IMR-90 (cell line): ENCODE measurements at regions not wholly inside any gene's neighbourhood (a gene's known extent, or its start where the extent isn't known, plus 50 kb on each side); places are given as distances from the start of the nearest gene placed in this dataset.

Experiments used
- BHLHE40 ChIP-seq: fragments of 150-350 bp; IDR thresholded peaks from 2 replicates; pipeline ENCODE4 v1.6.1; 2016; ENCODE audit warnings: mild to moderate bottlenecking, low read depth, low read length
- CHD1 ChIP-seq: IDR thresholded peaks from 2 replicates; pipeline ENCODE4 v1.6.1; 2012; ENCODE audit warnings: low read depth, low read length, improper control_type of control experiment
- CTCF ChIP-seq: conservative IDR thresholded peaks from 2 replicates; pipeline ENCODE4 v1.5.1; 2012; ENCODE audit warnings: mild to moderate bottlenecking, low read depth, low read length, improper control_type of control experiment
- ELK1 ChIP-seq: fragments of 150-350 bp; IDR thresholded peaks from 2 replicates; pipeline ENCODE4 v1.6.1; 2016; ENCODE audit warnings: low read depth, mild to moderate bottlenecking, low read length, moderate library complexity, borderline replicate concordance
- FOS ChIP-seq: fragments of 150-350 bp; IDR thresholded peaks from 2 replicates; pipeline ENCODE4 v1.6.1; 2016; ENCODE audit warnings: low read depth, low read length
- MAFK ChIP-seq: IDR thresholded peaks from 2 replicates; pipeline ENCODE4 v1.6.1; 2012; ENCODE audit warnings: low read depth, low read length, improper control_type of control experiment
- MAZ ChIP-seq: IDR thresholded peaks from 2 replicates; pipeline ENCODE4 v1.6.1; 2012; ENCODE audit warnings: low read depth, mild to moderate bottlenecking, low read length, improper control_type of control experiment, moderate library complexity, borderline replicate concordance
- NFE2L2 ChIP-seq: fragments of 150-350 bp; IDR thresholded peaks from 2 replicates; pipeline ENCODE4 v1.6.1; 2016; ENCODE audit warnings: low read depth, mild to moderate bottlenecking, low read length
- POLR2A ChIP-seq: IDR thresholded peaks from 2 replicates; pipeline ENCODE4 v1.6.1; 2012; ENCODE audit warnings: mild to moderate bottlenecking, low read depth, low read length
- RAD21 ChIP-seq: IDR thresholded peaks from 2 replicates; pipeline ENCODE4 v1.6.1; 2012; ENCODE audit warnings: low read length, improper control_type of control experiment
- RCOR1 ChIP-seq: IDR thresholded peaks from 2 replicates; pipeline ENCODE4 v1.6.1; 2012; ENCODE audit warnings: mild to moderate bottlenecking, low read length, improper control_type of control experiment; ENCODE audit not compliant: insufficient replicate concordance
- RFX5 ChIP-seq: IDR thresholded peaks from 2 replicates; pipeline ENCODE4 v1.8.0; 2012; ENCODE audit warnings: low read depth, mild to moderate bottlenecking, low read length, moderate library complexity
- TF ChIP-seq, protein P1 (sequence below): fragments of 150-350 bp; IDR thresholded peaks from 2 replicates; pipeline ENCODE4 v1.6.1; 2017; ENCODE audit warnings: mild to moderate bottlenecking, antibody characterized with exemption, low read length, low read depth

DNA sequence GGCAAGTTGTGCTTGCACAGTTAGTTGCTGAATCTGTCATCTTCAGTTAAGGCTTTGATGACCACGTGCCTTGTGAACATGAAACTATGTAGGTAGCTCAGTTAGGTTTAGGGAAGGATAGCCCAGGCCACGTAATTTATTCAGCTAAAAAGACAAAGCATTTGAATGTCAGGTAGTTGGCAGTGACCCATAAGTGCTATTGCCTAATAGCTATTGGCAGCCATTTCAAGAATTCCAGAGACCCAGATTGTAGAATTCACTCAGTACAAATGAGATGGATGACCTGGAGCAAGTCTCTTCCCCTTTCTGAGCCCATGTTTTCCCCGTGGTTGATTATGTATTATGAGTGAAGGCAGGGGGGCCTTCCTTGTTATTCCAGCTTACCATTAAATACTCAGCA lies 265.3 kb upstream of the ANO5 start:
- TF ChIP-seq BHLHE40, result no peak
- no peak for TF ChIP-seq RAD21
- no peak for TF ChIP-seq CTCF
- no peak for TF ChIP-seq MAFK
- TF ChIP-seq, protein P1, sequence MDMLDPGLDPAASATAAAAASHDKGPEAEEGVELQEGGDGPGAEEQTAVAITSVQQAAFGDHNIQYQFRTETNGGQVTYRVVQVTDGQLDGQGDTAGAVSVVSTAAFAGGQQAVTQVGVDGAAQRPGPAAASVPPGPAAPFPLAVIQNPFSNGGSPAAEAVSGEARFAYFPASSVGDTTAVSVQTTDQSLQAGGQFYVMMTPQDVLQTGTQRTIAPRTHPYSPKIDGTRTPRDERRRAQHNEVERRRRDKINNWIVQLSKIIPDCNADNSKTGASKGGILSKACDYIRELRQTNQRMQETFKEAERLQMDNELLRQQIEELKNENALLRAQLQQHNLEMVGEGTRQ, result no peak
- no peak for TF ChIP-seq CHD1
- no peak for TF ChIP-seq RCOR1
- no peak for TF ChIP-seq RFX5
- TF ChIP-seq POLR2A, result no peak
- TF ChIP-seq ELK1, result no peak
- TF ChIP-seq FOS, result no peak
- no peak for TF ChIP-seq NFE2L2
- TF ChIP-seq MAZ, result no peak
